SK-N-SH (cell line): ENCODE measurements at regions not wholly inside any gene's neighbourhood (a gene's known extent, or its start where the extent isn't known, plus 50 kb on each side); places are given as distances from the start of the nearest gene placed in this dataset.

ENCODE experiments used
- CHD2 ChIP-seq: fragments of 150-350 bp; IDR thresholded peaks from 2 replicates; pipeline ENCODE4 v1.6.1; 2018; ENCODE audit warnings: low read length; ENCODE audit not compliant: partially characterized antibody
- MEF2A ChIP-seq: IDR thresholded peaks from 2 replicates; pipeline ENCODE4 v1.4.0; 2012; ENCODE audit warnings: low read depth, borderline replicate concordance
- REST ChIP-seq: IDR thresholded peaks from 2 replicates; pipeline ENCODE4 v1.6.1; 2012; ENCODE audit warnings: mild to moderate bottlenecking, low read depth, low read length, moderate library complexity
- RXRA ChIP-seq: IDR thresholded peaks from 2 replicates; pipeline ENCODE4 v1.4.0; 2012; ENCODE audit warnings: low read depth, mild to moderate bottlenecking, borderline replicate concordance
- TAF1 ChIP-seq: IDR thresholded peaks from 2 replicates; pipeline ENCODE4 v1.6.1; 2012; ENCODE audit warnings: low read depth, mild to moderate bottlenecking, low read length, moderate library complexity, borderline replicate concordance

- TF ChIP-seq RXRA (no peak), MEF2A (no peak), REST (no peak), CHD2 (no peak), TAF1 (no peak)
Measured at GRCh38 chr6:85112540-85112939, 337.3 kb upstream of the NT5E start.
